K562 (cell line): ENCODE measurements at regions not wholly inside any gene's neighbourhood (a gene's known extent, or its start where the extent isn't known, plus 50 kb on each side); places are given as distances from the start of the nearest gene placed in this dataset.

Experiments
- ATAC-seq: fragments of 200-7000 bp; cut with Tn5 transposase; 3 replicates; pipeline ENCODE4 v1.9.1; 2020; ENCODE audit warnings: moderate library complexity
- BruUV-seq: library from RNA; stranded (reverse); fragments of 400-500 nt; replicated peaks from 2 replicates; lab custom pipeline; 2021; lab: Mats Ljungman, UMichigan
- CTCF ChIA-PET: fragments of 300-600 bp; formaldehyde crosslinking; extraction: SDS; loops from one replicate; lab custom pipeline; 2021; ENCODE audit warnings: low intra/inter-chr PET ratio; lab: Yijun Ruan, JAX
- POLR2A ChIA-PET: fragments of 300-600, 350-650 bp; sonication (Branson Sonifier 250); formaldehyde crosslinking; extraction: SDS; loops from one replicate; lab custom pipeline; 2021; ENCODE audit warnings: antibody characterized with exemption, inconsistent platforms; lab: Yijun Ruan, JAX
- DNase-seq, 4 experiments: peaks; one replicate each; pipeline versions ENCODE4 v3.0.0 to v3.0.0-alpha.2; 2011 to 2018; ENCODE audit warnings: low spot score in 3 of 4, mixed read lengths in 3 of 4; ENCODE audit errors: extremely low read depth in 1 of 4
- FAIRE-seq: peaks from 2 replicates; lab custom pipeline; 2011; peaks lifted over from hg19 to GRCh38; lab: Jason Lieb, UNC
- H2AFZ ChIP-seq: 2 replicates; pipeline ENCODE4 v1.6.0; 2011; ENCODE audit warnings: low read depth, low read length, control low read depth, inconsistent platforms
- H3K27ac ChIP-seq: fragments of 200-600 bp; 3 replicates; pipeline ENCODE4 v1.8.0; 2011; ENCODE audit warnings: low read depth, mild to moderate bottlenecking, control low read depth, inconsistent platforms, low read length, moderate library complexity, mixed read lengths; ENCODE audit errors: extremely low read depth
- H3K27me3 ChIP-seq, 2 experiments: fragments of 300-600 bp in 1 of 2; 2 replicates in 1 of 2; 3 replicates in 1 of 2; pipeline versions ENCODE4 v1.6.0 to v1.8.0; 2011; ENCODE audit warnings: inconsistent platforms in 2 of 2, low read length in 2 of 2, mild to moderate bottlenecking in 1 of 2, mixed read lengths in 1 of 2, moderate library complexity in 1 of 2; ENCODE audit not compliant: control insufficient read depth in 2 of 2, insufficient read depth in 2 of 2
- H3K36me3 ChIP-seq: fragments of 300-600 bp; 3 replicates; pipeline ENCODE4 v1.8.0; 2011; ENCODE audit warnings: mild to moderate bottlenecking, low read length, inconsistent platforms; ENCODE audit not compliant: control insufficient read depth, insufficient read depth
- H3K4me1 ChIP-seq, 2 experiments: fragments of 200-600 bp in 1 of 2; replicated peaks in 1 of 2; 2 replicates in 1 of 2; 3 replicates in 1 of 2; pipeline versions ENCODE4 v1.5.1 to v1.8.0; 2011; ENCODE audit warnings: inconsistent platforms in 2 of 2, low read length in 2 of 2, mild to moderate bottlenecking in 1 of 2, mixed read lengths in 1 of 2, moderate library complexity in 1 of 2; ENCODE audit not compliant: control insufficient read depth in 2 of 2, insufficient read depth in 2 of 2
- H3K4me2 ChIP-seq: 2 replicates; pipeline ENCODE4 v1.6.1; 2011; ENCODE audit warnings: low read length, control low read depth, inconsistent platforms, mixed read lengths; ENCODE audit not compliant: insufficient read depth
- H3K4me3 ChIP-seq: fragments of 200-600 bp; sonication (generic), shearing (Covaris generic); 2 replicates; pipeline ENCODE4 v1.5.1; 2016; ENCODE audit warnings: control low read depth, inconsistent platforms
- H3K79me2 ChIP-seq: fragments of 200-600 bp; 3 replicates; pipeline ENCODE4 v1.8.0; 2011; ENCODE audit warnings: low read length, inconsistent platforms; ENCODE audit not compliant: control insufficient read depth, insufficient read depth
- H3K9ac ChIP-seq, 2 experiments: 2 replicates each; pipeline versions ENCODE4 v1.6.0 to v1.6.1; 2011; ENCODE audit warnings: low read depth in 2 of 2, low read length in 2 of 2, control low read depth in 1 of 2, inconsistent platforms in 1 of 2, mild to moderate bottlenecking in 1 of 2, mixed read lengths in 1 of 2; ENCODE audit not compliant: insufficient read depth in 1 of 2
- H3K9me1 ChIP-seq: one replicate; pipeline ENCODE4 v1.6.0; 2011; ENCODE audit warnings: inconsistent platforms, mild to moderate bottlenecking, low read length, moderate library complexity; ENCODE audit not compliant: control insufficient read depth, insufficient read depth
- H3K9me3 ChIP-seq: replicated peaks from 2 replicates; pipeline ENCODE4 v1.5.1; 2011; ENCODE audit warnings: low read depth, low read length, inconsistent platforms; ENCODE audit not compliant: control insufficient read depth, insufficient read depth
- H4K20me1 ChIP-seq: replicated peaks from 2 replicates; pipeline ENCODE4 v1.6.1; 2011; ENCODE audit warnings: low read length, inconsistent platforms, mixed read lengths; ENCODE audit not compliant: control insufficient read depth, insufficient read depth
- BCLAF1 ChIP-seq, 2 experiments: fragments of 450-650 bp in 1 of 2; IDR thresholded peaks; 2 replicates each; pipeline ENCODE4 v1.6.1; 2011 to 2017; ENCODE audit warnings: low read depth in 2 of 2, antibody characterized with exemption in 1 of 2, borderline replicate concordance in 1 of 2, low read length in 1 of 2, mild to moderate bottlenecking in 1 of 2, mixed read lengths in 1 of 2; ENCODE audit not compliant: control insufficient read depth in 1 of 2
- CBX8 ChIP-seq: fragments of 200-600 bp; sonication (generic); IDR thresholded peaks from 2 replicates; pipeline ENCODE4 v1.6.1; 2012; ENCODE audit warnings: borderline replicate concordance, mixed run types, low read depth, mild to moderate bottlenecking, moderate library complexity, mixed read lengths, low read length, control low read depth, inconsistent platforms; ENCODE audit not compliant: poor library complexity, severe bottlenecking; ENCODE audit errors: extremely low read depth
- MEIS2 ChIP-seq: fragments of 450-650 bp; IDR thresholded peaks from 2 replicates; pipeline ENCODE4 v1.6.1; 2014; ENCODE audit warnings: mild to moderate bottlenecking; ENCODE audit not compliant: partially characterized antibody
- PCBP1 ChIP-seq: fragments of 200-400 bp; formaldehyde crosslinking; IDR thresholded peaks from 2 replicates; pipeline ENCODE4 v1.6.1; 2018; ENCODE audit warnings: mild to moderate bottlenecking, low read depth, low read length; ENCODE audit not compliant: poor library complexity, severe bottlenecking
- PCBP2 ChIP-seq: fragments of 200-400 bp; formaldehyde crosslinking; IDR thresholded peaks from 2 replicates; pipeline ENCODE4 v1.6.1; 2018; ENCODE audit warnings: low read length, low read depth, mild to moderate bottlenecking, moderate library complexity; ENCODE audit not compliant: poor library complexity, severe bottlenecking
- SMARCC2 ChIP-seq: fragments of 450-650 bp; IDR thresholded peaks from 2 replicates; pipeline ENCODE4 v1.6.1; 2017; ENCODE audit warnings: antibody characterized with exemption, moderate library complexity, mild to moderate bottlenecking, low read depth
- THAP7 ChIP-seq: fragments of 250-450 bp; sonication (Bioruptor Pico); IDR thresholded peaks from 2 replicates; pipeline ENCODE4 v1.5.0; 2021
- USF2 ChIP-seq: sonication (generic); formaldehyde crosslinking; IDR thresholded peaks from 2 replicates; pipeline ENCODE4 v1.5.0; 2020; ENCODE audit warnings: missing genetic modification reagents
- ZBTB33 ChIP-seq: sonication (generic); formaldehyde crosslinking; IDR thresholded peaks from 2 replicates; pipeline ENCODE4 v1.8.1; 2023; ENCODE audit warnings: mild to moderate bottlenecking, missing genetic modification reagents
- ZFP91 ChIP-seq: sonication (generic); formaldehyde crosslinking; IDR thresholded peaks from 2 replicates; pipeline ENCODE4 v1.8.0; 2022; ENCODE audit warnings: mild to moderate bottlenecking, missing genetic modification reagents
- ZNF655 ChIP-seq: fragments of 250-450 bp; sonication (Bioruptor Pico); IDR thresholded peaks from 2 replicates; pipeline ENCODE4 v1.5.0; 2021
- WGBS: fragments of 100-300 bp; shearing (Covaris generic); methylation state at CpG from one replicate; pipeline ENCODE4 v1.1.6; 2016; ENCODE audit warnings: low coverage, mixed read lengths; ENCODE audit not compliant: insufficient coverage; ENCODE audit errors: missing lambda C conversion rate; 5-methylcytosine and 5-hydroxymethylcytosine counted together
- in situ Hi-C: fragments of 300-500 bp; cut with MboI; formaldehyde crosslinking; loops from 4 replicates; pipeline ENCODE4 v1.15.0; 2018; ENCODE audit warnings: inconsistent platforms, mixed read lengths
- intact Hi-C: fragments of 100-400 bp; cut with micrococcal nuclease; formaldehyde crosslinking; loops from 2 replicates; pipeline ENCODE4 v1.14.2; 2022

GRCh38 chr1:4010284-4010683 is 110.2 kb upstream of the C1orf174 start:
- DNase-seq (no peak), FAIRE-seq (no peak), ATAC-seq (no peak)
- in situ Hi-C loops (no loop called here), intact Hi-C loops (no loop called here)
- Histone ChIP-seq H3K4me3 (no peak overlapping the region), H3K9me3 (no peaks in the 10 kb centered on the region), H3K4me2 (no peak overlapping the region), H3K36me3 (no peaks in the 10 kb centered on the region), H3K9ac (no peak overlapping the region), H3K27me3 (peaks cover 0 to 11% of the 10 kb centered on the region in 2 experiments; a peak in 2 of 5 replicates), H3K4me1 (peaks cover 0 to 9% of the 10 kb centered on the region in 2 experiments; a peak in 2 of 5 replicates), H4K20me1 (no peaks in the 10 kb centered on the region), H2AFZ (no peak overlapping the region), H3K9me1 (no peaks in the 10 kb centered on the region), H3K27ac (no peak overlapping the region), H3K79me2 (no peaks in the 10 kb centered on the region)
- ChIA-PET POLR2A (no interaction called here), CTCF (no interaction called here)
- no TSS peak for BruUV-seq
- 25% methylated on average over 7 of the region's 7 CpGs for WGBS
- TF ChIP-seq PCBP2 = no peak
- no peak for TF ChIP-seq ZNF655 (CRISPR knock-in tag)
- no peak for TF ChIP-seq PCBP1
- TF ChIP-seq ZBTB33 = no peak
- no peak for TF ChIP-seq SMARCC2
- TF ChIP-seq THAP7 (CRISPR knock-in tag) = no peak
- TF ChIP-seq BCLAF1 (IDR thresholded peaks at IDR 0.05; ENCODE audit: borderline replicate concordance in 1 of 2, control insufficient read depth in 1 of 2, low read depth in 2 of 2, low read length in 1 of 2) = no peak
- TF ChIP-seq ZFP91 (CRISPR knock-in tag) = no peak
- no peak for TF ChIP-seq MEIS2
- no peak for TF ChIP-seq CBX8
- no peak for TF ChIP-seq USF2
